ENCODE measurements at regions not wholly inside any gene's neighbourhood (a gene's known extent, or its start where the extent isn't known, plus 50 kb on each side); places are given as distances from the start of the nearest gene placed in this dataset.
A peak's percentile ranks its signal among the peaks of the same experiment; 100 is the strongest.

GRCh38 chr3:107992976-107993684 lies 97.7 kb downstream of the CD47 start:
- TF ChIP-seq CTCF (IDR thresholded peaks at IDR 0.05) = no peak
- no peak for TF ChIP-seq POLR2A (IDR thresholded peaks at IDR 0.05)
- intact Hi-C loops (cut with DNase I; ENCODE audit: low total_unique reads) = no loop called here
- DNase-seq (ENCODE audit: low spot score in 2 of 2) = peak in 1 of 2 donors; percentile 84
- H3K4me3 ChIP-seq (ENCODE audit: low read depth, poor library complexity, severe bottlenecking) = no peak overlapping the region
- whole genome bisulfite sequencing, 2 donors = 44 to 45% methylated on average over 9 of the region's 9 CpGs

DNA sequence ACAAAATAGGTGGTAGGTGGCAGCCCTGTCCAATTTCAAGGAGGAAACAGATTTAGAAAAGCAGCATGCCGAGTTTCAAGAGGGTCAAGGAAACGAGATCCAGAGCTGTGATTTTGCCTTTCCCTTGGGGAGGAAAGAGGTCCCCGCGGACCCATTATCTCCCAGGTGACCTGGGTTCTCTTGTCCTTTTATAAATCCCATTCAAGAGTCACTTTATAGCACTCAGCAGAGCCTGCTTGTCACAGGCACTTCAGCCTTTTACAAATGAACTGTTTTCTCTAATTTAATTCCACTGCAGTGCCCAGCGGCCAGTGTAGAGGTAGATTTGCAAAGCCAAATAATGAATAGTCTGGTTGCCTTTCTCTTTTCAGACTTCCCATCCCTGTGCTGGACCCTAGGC lies 99.9 kb downstream of the CD47 start:
- 93 to 96% methylated on average over 5 of the region's 5 CpGs for WGBS, 2 donors
- TF ChIP-seq CTCF (IDR thresholded peaks at IDR 0.05) (no peak), POLR2A (IDR thresholded peaks at IDR 0.05) (no peak)
- H3K4me3 ChIP-seq (ENCODE audit: low read depth, poor library complexity, severe bottlenecking) = no peak overlapping the region
- no peak for DNase-seq (ENCODE audit: low spot score in 2 of 2)
- intact Hi-C loops (cut with DNase I; ENCODE audit: low total_unique reads) = no loop called here

DNA sequence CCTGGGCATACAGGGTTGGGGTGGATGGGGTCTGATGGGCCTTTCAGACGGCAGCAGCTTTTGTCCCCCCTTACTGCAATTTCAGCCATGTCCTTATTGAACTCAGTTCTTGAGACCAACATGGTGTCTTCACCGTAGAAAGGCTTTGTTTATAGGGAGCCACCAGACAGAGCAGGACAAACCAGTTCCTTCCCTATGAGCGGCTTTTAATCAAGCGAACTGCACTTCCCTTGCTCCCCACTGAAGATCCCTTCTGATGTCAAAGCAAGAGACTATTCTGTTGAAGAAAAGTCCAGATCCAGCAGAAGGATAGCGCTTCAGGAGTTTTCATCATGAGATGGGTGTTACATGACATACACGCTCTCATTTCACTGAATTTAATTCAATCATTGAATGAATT lies 100.4 kb downstream of the CD47 start:
- intact Hi-C loops (cut with DNase I; ENCODE audit: low total_unique reads) = no loop called here
- TF ChIP-seq POLR2A (IDR thresholded peaks at IDR 0.05) (no peak), CTCF (IDR thresholded peaks at IDR 0.05) (no peak)
- WGBS, 2 donors = 91 to 92% methylated on average over 6 of the region's 6 CpGs
- DNase-seq (ENCODE audit: low spot score in 2 of 2) = no peak
- H3K4me3 ChIP-seq (ENCODE audit: low read depth, poor library complexity, severe bottlenecking) = no peak overlapping the region

GRCh38 chr3:107989661-107990060 lies 101.2 kb downstream of the CD47 start:
- 38 to 41% methylated on average over 4 of the region's 4 CpGs for WGBS, 2 donors
- intact Hi-C loops (cut with DNase I; ENCODE audit: low total_unique reads) = no loop called here
- TF ChIP-seq POLR2A (IDR thresholded peaks at IDR 0.05) (no peak), CTCF (IDR thresholded peaks at IDR 0.05) (no peak)
- no peak for DNase-seq (ENCODE audit: low spot score in 2 of 2)
- no peak overlapping the region for H3K4me3 ChIP-seq (ENCODE audit: low read depth, poor library complexity, severe bottlenecking)

GRCh38 chr3:107988460-107989175 lies 102.2 kb downstream of the CD47 start:
- intact Hi-C loops (cut with DNase I; ENCODE audit: low total_unique reads) = no loop called here
- DNase-seq (ENCODE audit: low spot score in 2 of 2) = peak in 1 of 2 donors; percentile 73
- WGBS, 2 donors = 21 to 24% methylated on average over 6 of the region's 6 CpGs
- no peak overlapping the region for H3K4me3 ChIP-seq (ENCODE audit: low read depth, poor library complexity, severe bottlenecking)
- TF ChIP-seq POLR2A (IDR thresholded peaks at IDR 0.05) (no peak), CTCF (IDR thresholded peaks at IDR 0.05) (no peak)

Measured in lower leg skin (tissue), 4 donors.